ENCODE measurements at regions not wholly inside any gene's neighbourhood (a gene's known extent, or its start where the extent isn't known, plus 50 kb on each side); places are given as distances from the start of the nearest gene placed in this dataset.
A peak's percentile ranks its signal among the peaks of the same experiment; 100 is the strongest.
"Not testable (repeated sequence)": the region's sequence is repeated elsewhere in the genome, so short reads cannot be mapped to it uniquely, and the experiment has no call there.

GRCh38 chr9:67102506-67103276 is 110.3 kb upstream of the SPATA31A3 start:
- H3K9me3 Mint-ChIP-seq; H3K27ac Mint-ChIP-seq; ATAC-seq (ENCODE audit: low read depth): not testable (repeated sequence)

GRCh38 chr9:67091104-67091503 is 98.8 kb upstream of the SPATA31A3 start:
- ATAC-seq (ENCODE audit: low read depth); H3K4me1 Mint-ChIP-seq; H3K9me3 Mint-ChIP-seq; H3K4me3 Mint-ChIP-seq; H3K27me3 Mint-ChIP-seq; DNase-seq (ENCODE audit: low spot score in 2 of 2); H3K36me3 Mint-ChIP-seq; H3K27ac Mint-ChIP-seq: not testable (repeated sequence)

More at GRCh38 chr9:67102506-67103276, 110.3 kb upstream of the SPATA31A3 start:
- not testable (repeated sequence) for H3K36me3 Mint-ChIP-seq; H3K4me1 Mint-ChIP-seq; H3K4me3 Mint-ChIP-seq; H3K27me3 Mint-ChIP-seq; DNase-seq (ENCODE audit: low spot score in 2 of 2)

DNA sequence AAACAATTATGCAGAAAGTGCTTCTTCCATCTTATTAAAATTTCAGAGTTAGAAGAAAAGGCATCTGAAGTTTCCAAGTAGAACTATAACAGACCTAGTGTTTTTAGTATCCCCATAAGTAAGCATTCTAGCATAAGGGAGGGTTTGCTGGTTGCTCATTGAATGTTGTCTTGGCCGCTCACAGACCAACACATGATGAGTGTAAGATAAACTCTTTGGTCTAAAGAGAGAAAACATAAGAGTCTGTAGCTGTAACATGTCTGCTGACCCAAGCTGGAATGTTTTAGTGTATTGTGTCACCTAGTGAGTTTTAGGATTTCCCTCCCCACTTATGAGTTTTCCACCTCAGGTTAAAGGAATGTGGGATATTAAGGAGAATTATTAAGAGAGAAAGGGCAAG is 94.5 kb upstream of the SPATA31A3 start:
- H3K27me3 Mint-ChIP-seq; DNase-seq (ENCODE audit: low spot score in 2 of 2); H3K36me3 Mint-ChIP-seq; ATAC-seq (ENCODE audit: low read depth); H3K9me3 Mint-ChIP-seq; H3K27ac Mint-ChIP-seq; H3K4me3 Mint-ChIP-seq; H3K4me1 Mint-ChIP-seq: not testable (repeated sequence)

GRCh38 chr9:67066140-67066539 is 73.8 kb upstream of the SPATA31A3 start:
- not testable (repeated sequence) for H3K9me3 Mint-ChIP-seq; H3K36me3 Mint-ChIP-seq; ATAC-seq (ENCODE audit: low read depth); DNase-seq (ENCODE audit: low spot score in 2 of 2); H3K4me3 Mint-ChIP-seq; H3K27me3 Mint-ChIP-seq; H3K4me1 Mint-ChIP-seq; H3K27ac Mint-ChIP-seq

DNA sequence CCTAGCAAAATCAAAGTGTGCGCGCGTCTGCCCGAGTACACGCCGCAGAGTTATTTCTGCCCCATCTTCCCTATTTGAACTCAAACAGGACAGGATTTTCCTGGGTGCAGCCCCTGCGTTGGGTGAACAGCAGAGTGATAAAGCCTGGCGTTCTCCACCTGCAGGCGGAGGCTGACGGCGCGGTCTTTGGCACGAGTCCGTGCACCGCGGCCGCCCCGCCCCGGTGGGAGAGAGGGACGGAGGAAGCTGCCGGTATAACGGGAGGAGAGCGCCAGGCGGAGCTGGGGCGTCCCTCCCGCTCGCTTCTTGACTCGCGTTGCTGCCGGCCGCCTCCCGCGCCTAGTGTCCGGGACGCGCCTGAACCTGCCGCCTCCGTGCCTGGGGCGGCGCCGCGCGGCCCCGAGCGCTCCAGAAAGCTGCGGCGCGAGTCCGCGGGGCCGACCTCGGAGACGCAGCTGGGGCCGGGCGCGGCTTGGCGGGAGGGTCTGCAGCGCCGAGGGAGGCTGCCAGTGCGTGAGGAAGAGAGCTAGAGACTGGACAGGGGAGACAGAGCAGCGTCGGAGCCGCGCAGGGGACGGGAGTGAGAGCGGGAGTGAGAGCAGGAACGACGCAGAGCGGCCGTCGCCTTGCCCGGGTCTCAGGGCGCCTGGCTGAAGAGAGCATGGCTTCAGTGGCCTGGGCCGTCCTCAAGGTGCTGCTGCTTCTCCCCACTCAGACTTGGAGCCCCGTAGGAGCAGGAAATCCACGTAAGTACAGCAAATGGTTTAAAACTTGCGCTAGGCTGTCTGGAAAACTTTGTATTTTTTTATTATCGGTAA is 66.8 kb upstream of the SPATA31A3 start:
- not testable (repeated sequence) for H3K36me3 Mint-ChIP-seq; H3K27me3 Mint-ChIP-seq; ATAC-seq (ENCODE audit: low read depth); H3K9me3 Mint-ChIP-seq; DNase-seq (ENCODE audit: low spot score in 2 of 2); H3K4me1 Mint-ChIP-seq; H3K27ac Mint-ChIP-seq
- peak overlapping the region; percentile 68 for H3K4me3 Mint-ChIP-seq

Data from memory B cell (primary cell).